OCI-LY3 (cell line): ENCODE measurements at regions not wholly inside any gene's neighbourhood (a gene's known extent, or its start where the extent isn't known, plus 50 kb on each side); places are given as distances from the start of the nearest gene placed in this dataset.

Source experiments
- H2AFZ ChIP-seq: fragments of 200-600, 300-600 bp; shearing (Covaris generic); 2 replicates; pipeline ENCODE4 v1.6.0; 2014; ENCODE audit warnings: antibody characterized with exemption, low read depth, low read length
- H3K27ac ChIP-seq: fragments of 200-600, 300-600 bp; sonication (generic); 2 replicates; pipeline ENCODE4 v1.5.1; 2014; ENCODE audit warnings: mild to moderate bottlenecking, low read length, moderate library complexity, mixed read lengths
- H3K27me3 ChIP-seq: fragments of 200-600, 300-600 bp; sonication (generic); 2 replicates; pipeline ENCODE4 v1.6.1; 2014; ENCODE audit warnings: low read depth, low read length, mixed read lengths
- H3K36me3 ChIP-seq: fragments of 200-600, 300-600 bp; sonication (generic); replicated peaks from 2 replicates; pipeline ENCODE3; 2014; ENCODE audit warnings: low read depth, low read length, mixed read lengths
- H3K4me1 ChIP-seq: fragments of 300-600, 200-600 bp; sonication (generic); 2 replicates; pipeline ENCODE4 v1.6.1; 2014; ENCODE audit warnings: low read length, mixed read lengths
- H3K4me2 ChIP-seq: fragments of 200-600, 300-600 bp; sonication (generic); 2 replicates; pipeline ENCODE4 v1.6.1; 2014; ENCODE audit warnings: low read length, mixed read lengths
- H3K4me3 ChIP-seq: fragments of 300-600, 200-600 bp; sonication (generic); 2 replicates; pipeline ENCODE4 v1.5.1; 2014; ENCODE audit warnings: antibody characterized with exemption, mild to moderate bottlenecking, low read length, moderate library complexity
- H3K79me2 ChIP-seq: fragments of 300-600, 200-600 bp; shearing (Covaris generic); 2 replicates; pipeline ENCODE4 v1.6.1; 2014; ENCODE audit warnings: mild to moderate bottlenecking, low read length, mixed read lengths
- H3K9ac ChIP-seq: fragments of 300-600, 200-600 bp; shearing (Covaris generic); 2 replicates; pipeline ENCODE4 v1.6.0; 2014; ENCODE audit warnings: mild to moderate bottlenecking, low read length, moderate library complexity
- H3K9me3 ChIP-seq: fragments of 200-600, 300-600 bp; shearing (Covaris generic); 2 replicates; pipeline ENCODE4 v1.6.1; 2014; ENCODE audit warnings: low read length, mixed read lengths; ENCODE audit not compliant: insufficient read depth
- H4K20me1 ChIP-seq: fragments of 200-600, 300-600 bp; sonication (generic); 2 replicates; pipeline ENCODE4 v1.6.1; 2016; ENCODE audit warnings: low read length, mixed read lengths; ENCODE audit not compliant: insufficient read depth
- EZH2phosphoT487 ChIP-seq: fragments of 200-600 bp; shearing (Covaris generic); IDR thresholded peaks from 2 replicates; pipeline ENCODE4 v1.6.1; 2018; ENCODE audit warnings: antibody characterized with exemption, mixed run types, low read depth
- TF ChIP-seq, protein P1 (sequence below): fragments of 200-600, 300-600 bp; sonication (generic); IDR thresholded peaks from 2 replicates; pipeline ENCODE4 v1.5.1; 2014; ENCODE audit warnings: antibody characterized with exemption, low read length, low read depth

DNA sequence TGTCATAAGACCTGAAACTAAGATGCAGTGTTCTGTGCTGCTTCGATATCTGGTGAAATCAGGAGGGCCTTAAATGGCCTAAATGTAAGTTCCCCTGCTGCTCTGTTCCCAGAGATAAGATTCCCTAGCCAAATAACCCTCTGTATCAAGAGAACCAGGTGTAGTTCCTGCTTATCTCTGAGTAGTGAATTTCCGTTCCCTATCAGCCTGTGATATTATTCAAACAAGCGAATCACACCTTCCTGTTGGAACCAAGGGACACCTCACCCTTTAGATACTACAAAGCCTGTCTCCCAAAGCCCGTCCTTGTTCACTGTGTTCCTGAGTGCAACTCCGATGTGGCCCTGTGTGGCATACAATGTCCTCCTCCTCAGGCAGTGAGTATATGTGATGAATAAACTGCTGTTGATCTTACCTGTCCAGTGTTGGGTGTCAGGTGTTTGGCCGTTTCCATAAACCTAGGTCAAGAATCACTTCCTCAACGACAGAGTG is 52.2 kb upstream of the COCH start:
- no peak overlapping the region; the same call in 1 of the 2 replicates for H2AFZ ChIP-seq
- TF ChIP-seq, protein P1, sequence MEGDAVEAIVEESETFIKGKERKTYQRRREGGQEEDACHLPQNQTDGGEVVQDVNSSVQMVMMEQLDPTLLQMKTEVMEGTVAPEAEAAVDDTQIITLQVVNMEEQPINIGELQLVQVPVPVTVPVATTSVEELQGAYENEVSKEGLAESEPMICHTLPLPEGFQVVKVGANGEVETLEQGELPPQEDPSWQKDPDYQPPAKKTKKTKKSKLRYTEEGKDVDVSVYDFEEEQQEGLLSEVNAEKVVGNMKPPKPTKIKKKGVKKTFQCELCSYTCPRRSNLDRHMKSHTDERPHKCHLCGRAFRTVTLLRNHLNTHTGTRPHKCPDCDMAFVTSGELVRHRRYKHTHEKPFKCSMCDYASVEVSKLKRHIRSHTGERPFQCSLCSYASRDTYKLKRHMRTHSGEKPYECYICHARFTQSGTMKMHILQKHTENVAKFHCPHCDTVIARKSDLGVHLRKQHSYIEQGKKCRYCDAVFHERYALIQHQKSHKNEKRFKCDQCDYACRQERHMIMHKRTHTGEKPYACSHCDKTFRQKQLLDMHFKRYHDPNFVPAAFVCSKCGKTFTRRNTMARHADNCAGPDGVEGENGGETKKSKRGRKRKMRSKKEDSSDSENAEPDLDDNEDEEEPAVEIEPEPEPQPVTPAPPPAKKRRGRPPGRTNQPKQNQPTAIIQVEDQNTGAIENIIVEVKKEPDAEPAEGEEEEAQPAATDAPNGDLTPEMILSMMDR = no peak
- no peak for TF ChIP-seq EZH2phosphoT487
- no peaks in the 10 kb centered on the region for H3K79me2 ChIP-seq
- H3K27me3 ChIP-seq = no peaks in the 10 kb centered on the region
- H3K27ac ChIP-seq = no peak overlapping the region
- no peak overlapping the region for H3K9ac ChIP-seq
- peaks cover 18% of the 10 kb centered on the region for H3K4me1 ChIP-seq
- H3K36me3 ChIP-seq = no peaks in the 10 kb centered on the region
- no peak overlapping the region for H3K4me2 ChIP-seq
- no peaks in the 10 kb centered on the region for H4K20me1 ChIP-seq
- H3K9me3 ChIP-seq = peaks cover 5% of the 10 kb centered on the region; the same call in 1 of the 2 replicates
- no peak overlapping the region for H3K4me3 ChIP-seq
